ENCODE measurements at regions not wholly inside any gene's neighbourhood (a gene's known extent, or its start where the extent isn't known, plus 50 kb on each side); places are given as distances from the start of the nearest gene placed in this dataset.

- no peak for TF ChIP-seq CTCF (IDR thresholded peaks at IDR 0.05; ENCODE audit: insufficient read depth, low read length, poor library complexity, severe bottlenecking)
- TF ChIP-seq EZH2phosphoT487 (conservative IDR thresholded peaks at IDR 0.05; ENCODE audit: low read length), result no peak
These were observed 364.1 kb downstream of the GATA3 start for GRCh38 chr10:8418631-8419030.
